ENCODE measurements at regions not wholly inside any gene's neighbourhood (a gene's known extent, or its start where the extent isn't known, plus 50 kb on each side); places are given as distances from the start of the nearest gene placed in this dataset.

GRCh38 chr10:71008150-71008549 is 119.8 kb upstream of the PCBD1 start:
- Histone ChIP-seq H3K36me3 (ENCODE audit: control insufficient read depth, insufficient read depth, low read length) (no peaks in the 10 kb centered on the region), H3K27ac (ENCODE audit: low read length) (no peak overlapping the region), H3K9me3 (ENCODE audit: control insufficient read depth, insufficient read depth, low read depth, low read length) (no peaks in the 10 kb centered on the region), H3K4me1 (ENCODE audit: control insufficient read depth, insufficient read depth, low read length) (no peaks in the 10 kb centered on the region), H3K27me3 (ENCODE audit: control insufficient read depth, insufficient read depth, low read length) (peaks cover 9% of the 10 kb centered on the region; the same call in 1 of the 2 replicates), H3K4me3 (ENCODE audit: low read depth in 2 of 2, low read length in 2 of 2) (no peak overlapping the region)
- no peak for DNase-seq (ENCODE audit: low read depth, low spot score)
- TF ChIP-seq SIN3A (IDR thresholded peaks at IDR 0.05; ENCODE audit: borderline replicate concordance, insufficient read depth, low read depth, low read length) (no peak), REST (IDR thresholded peaks at IDR 0.05; ENCODE audit: insufficient read depth in 1 of 2, low read depth in 2 of 2, low read length in 1 of 2) (no peak), TCF7L2 (IDR thresholded peaks at IDR 0.05; ENCODE audit: low read depth, low read length) (no peak), POLR2AphosphoS5 (IDR thresholded peaks at IDR 0.05; ENCODE audit: low read depth, low read length) (no peak), CTCF (IDR thresholded peaks at IDR 0.05) (no peak)
- POLR2A ChIA-PET, result no interaction called here
- intact Hi-C loops (cut with micrococcal nuclease; ENCODE audit: unreplicated experiment), result no loop called here
- no TSS peak for BruUV-seq (replicated peaks)
- CTCF ChIA-PET, result no interaction called here
- in situ Hi-C loops (cut with HindIII; ENCODE audit: low pct_unique_long_range_greater_than_20kb, low sequenced_read_pairs), result no loop called here
- no peak for ATAC-seq

GRCh38 chr10:71009126-71009525 is 120.8 kb upstream of the PCBD1 start:
- TF ChIP-seq REST (IDR thresholded peaks at IDR 0.05; ENCODE audit: insufficient read depth in 1 of 2, low read depth in 2 of 2, low read length in 1 of 2), result no peak
- TF ChIP-seq POLR2AphosphoS5 (IDR thresholded peaks at IDR 0.05; ENCODE audit: low read depth, low read length), result no peak
- TF ChIP-seq SIN3A (IDR thresholded peaks at IDR 0.05; ENCODE audit: borderline replicate concordance, insufficient read depth, low read depth, low read length), result no peak
- no peak for TF ChIP-seq TCF7L2 (IDR thresholded peaks at IDR 0.05; ENCODE audit: low read depth, low read length)
- TF ChIP-seq CTCF (IDR thresholded peaks at IDR 0.05), result no peak
- H3K27ac ChIP-seq (ENCODE audit: low read length), result no peak overlapping the region
- intact Hi-C loops (cut with micrococcal nuclease; ENCODE audit: unreplicated experiment) (no loop called here), in situ Hi-C loops (cut with HindIII; ENCODE audit: low pct_unique_long_range_greater_than_20kb, low sequenced_read_pairs) (no loop called here)
- no peaks in the 10 kb centered on the region for H3K4me1 ChIP-seq (ENCODE audit: control insufficient read depth, insufficient read depth, low read length)
- no peaks in the 10 kb centered on the region for H3K9me3 ChIP-seq (ENCODE audit: control insufficient read depth, insufficient read depth, low read depth, low read length)
- POLR2A ChIA-PET, result no interaction called here
- BruUV-seq (replicated peaks), result no TSS peak
- no peaks in the 10 kb centered on the region for H3K36me3 ChIP-seq (ENCODE audit: control insufficient read depth, insufficient read depth, low read length)
- peaks cover 9% of the 10 kb centered on the region; the same call in 1 of the 2 replicates for H3K27me3 ChIP-seq (ENCODE audit: control insufficient read depth, insufficient read depth, low read length)
- CTCF ChIA-PET, result no interaction called here
- no peak overlapping the region for H3K4me3 ChIP-seq (ENCODE audit: low read depth in 2 of 2, low read length in 2 of 2)
- DNase-seq (ENCODE audit: low read depth, low spot score), result no peak
- ATAC-seq, result no peak

Data from Panc1 (cell line).